Keratinocyte (primary cell): ENCODE measurements at regions not wholly inside any gene's neighbourhood (a gene's known extent, or its start where the extent isn't known, plus 50 kb on each side); places are given as distances from the start of the nearest gene placed in this dataset.
"Not testable (repeated sequence)": the region's sequence is repeated elsewhere in the genome, so short reads cannot be mapped to it uniquely, and the experiment has no call there.

Source experiments
- DNase-seq: peaks from one replicate; pipeline ENCODE4 v3.0.0-alpha.2; 2011; ENCODE audit warnings: low read depth, missing footprints, low spot score
- FAIRE-seq: peaks from 2 replicates; lab custom pipeline; 2011; peaks lifted over from hg19 to GRCh38; lab: Jason Lieb, UNC
- H2AFZ ChIP-seq: 2 replicates; pipeline ENCODE4 v1.6.0; 2012; ENCODE audit warnings: low read length, control low read depth, inconsistent platforms; ENCODE audit not compliant: control insufficient read depth
- H3K27ac ChIP-seq: 2 replicates; pipeline ENCODE4 v1.5.1; 2011; ENCODE audit warnings: low read length; ENCODE audit not compliant: control insufficient read depth, insufficient read depth
- H3K27me3 ChIP-seq: 3 replicates; pipeline ENCODE4 v1.6.0; 2011; ENCODE audit warnings: low read length; ENCODE audit not compliant: control insufficient read depth, insufficient read depth; ENCODE audit errors: extremely low read depth
- H3K36me3 ChIP-seq, 2 experiments: 2 replicates in 1 of 2; 3 replicates in 1 of 2; pipeline ENCODE4 v1.5.1; 2011; ENCODE audit warnings: low read length in 2 of 2, mild to moderate bottlenecking in 1 of 2; ENCODE audit not compliant: control insufficient read depth in 2 of 2, insufficient read depth in 2 of 2; ENCODE audit errors: extremely low read depth in 1 of 2
- H3K4me1 ChIP-seq: 3 replicates; pipeline ENCODE4 v1.5.1; 2011; ENCODE audit warnings: low read length; ENCODE audit not compliant: control insufficient read depth, insufficient read depth; ENCODE audit errors: extremely low read depth
- H3K4me2 ChIP-seq: 3 replicates; pipeline ENCODE4 v1.6.0; 2011; ENCODE audit warnings: low read depth, low read length; ENCODE audit not compliant: control insufficient read depth, insufficient read depth; ENCODE audit errors: extremely low read depth
- H3K4me3 ChIP-seq, 3 experiments: fragments of 200-600 bp in 1 of 3; sonication (generic) in 1 of 3; 2 replicates in 2 of 3; 3 replicates in 1 of 3; pipeline ENCODE4 v1.5.1; 2011 to 2016; ENCODE audit warnings: low read length in 3 of 3, mild to moderate bottlenecking in 3 of 3, control low read depth in 2 of 3, inconsistent platforms in 1 of 3, low read depth in 1 of 3, mixed read lengths in 1 of 3, mixed run types in 1 of 3, moderate library complexity in 1 of 3; ENCODE audit not compliant: control insufficient read depth in 2 of 3, insufficient read depth in 2 of 3; ENCODE audit errors: extremely low read depth in 1 of 3
- H3K79me2 ChIP-seq: 2 replicates; pipeline ENCODE4 v1.6.0; 2012; ENCODE audit warnings: low read length; ENCODE audit not compliant: control insufficient read depth, insufficient read depth
- H3K9ac ChIP-seq: 3 replicates; pipeline ENCODE4 v1.6.0; 2011; ENCODE audit warnings: low read length; ENCODE audit not compliant: control insufficient read depth, insufficient read depth; ENCODE audit errors: extremely low read depth
- H3K9me1 ChIP-seq: 3 replicates; pipeline ENCODE4 v1.6.0; 2011; ENCODE audit warnings: low read length; ENCODE audit not compliant: control insufficient read depth, insufficient read depth; ENCODE audit errors: extremely low read depth
- H3K9me3 ChIP-seq: 2 replicates; pipeline ENCODE4 v1.5.1; 2012; ENCODE audit warnings: low read depth, low read length; ENCODE audit not compliant: control insufficient read depth
- H4K20me1 ChIP-seq: 3 replicates; pipeline ENCODE4 v1.6.0; 2011; ENCODE audit warnings: low read length; ENCODE audit not compliant: control insufficient read depth, insufficient read depth; ENCODE audit errors: extremely low read depth
- EZH2 ChIP-seq: IDR thresholded peaks from one replicate; pipeline ENCODE4 v1.6.1; 2012; ENCODE audit warnings: inconsistent platforms, mild to moderate bottlenecking, low read length, moderate library complexity
- dilution Hi-C: fragments of 300-500 bp; cut with MboI; formaldehyde crosslinking; loops from one replicate; pipeline ENCODE4 v1.7.0; 2020; ENCODE audit warnings: low sequenced_read_pairs; ENCODE audit not compliant: extremely low pct_ligation_motif_present
- TF ChIP-seq, protein P1 (sequence below), 3 experiments: IDR thresholded peaks in 1 of 3; conservative IDR thresholded peaks in 1 of 3; optimal IDR thresholded peaks in 1 of 3; 2 replicates in 2 of 3; 3 replicates in 1 of 3; pipeline versions ENCODE3 to v1.5.1; 2011; ENCODE audit warnings: low read length in 3 of 3, mild to moderate bottlenecking in 3 of 3, moderate library complexity in 2 of 3, control low read depth in 1 of 3, inconsistent platforms in 1 of 3; ENCODE audit not compliant: insufficient read depth in 2 of 3; ENCODE audit errors: extremely low read depth in 1 of 3

- Histone ChIP-seq H2AFZ (no peak overlapping the region), H3K27me3 (no peaks in the 10 kb centered on the region), H3K9me1 (no peaks in the 10 kb centered on the region), H4K20me1 (no peaks in the 10 kb centered on the region), H3K4me1 (no peaks in the 10 kb centered on the region), H3K79me2 (no peaks in the 10 kb centered on the region), H3K27ac (no peak overlapping the region), H3K36me3 (no peaks in the 10 kb centered on the region), H3K9me3 (no peaks in the 10 kb centered on the region), H3K4me2 (no peak overlapping the region), H3K4me3 (no peak overlapping the region), H3K9ac (no peak overlapping the region)
- dilution Hi-C loops = no loop called here
- no peak for FAIRE-seq
- DNase-seq = no peak
- TF ChIP-seq EZH2 = no peak
- TF ChIP-seq, protein P1, sequence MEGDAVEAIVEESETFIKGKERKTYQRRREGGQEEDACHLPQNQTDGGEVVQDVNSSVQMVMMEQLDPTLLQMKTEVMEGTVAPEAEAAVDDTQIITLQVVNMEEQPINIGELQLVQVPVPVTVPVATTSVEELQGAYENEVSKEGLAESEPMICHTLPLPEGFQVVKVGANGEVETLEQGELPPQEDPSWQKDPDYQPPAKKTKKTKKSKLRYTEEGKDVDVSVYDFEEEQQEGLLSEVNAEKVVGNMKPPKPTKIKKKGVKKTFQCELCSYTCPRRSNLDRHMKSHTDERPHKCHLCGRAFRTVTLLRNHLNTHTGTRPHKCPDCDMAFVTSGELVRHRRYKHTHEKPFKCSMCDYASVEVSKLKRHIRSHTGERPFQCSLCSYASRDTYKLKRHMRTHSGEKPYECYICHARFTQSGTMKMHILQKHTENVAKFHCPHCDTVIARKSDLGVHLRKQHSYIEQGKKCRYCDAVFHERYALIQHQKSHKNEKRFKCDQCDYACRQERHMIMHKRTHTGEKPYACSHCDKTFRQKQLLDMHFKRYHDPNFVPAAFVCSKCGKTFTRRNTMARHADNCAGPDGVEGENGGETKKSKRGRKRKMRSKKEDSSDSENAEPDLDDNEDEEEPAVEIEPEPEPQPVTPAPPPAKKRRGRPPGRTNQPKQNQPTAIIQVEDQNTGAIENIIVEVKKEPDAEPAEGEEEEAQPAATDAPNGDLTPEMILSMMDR (optimal IDR thresholded peaks at IDR 0.05 in 1 of 3, IDR thresholded peaks at IDR 0.05 in 1 of 3, conservative IDR thresholded peaks at IDR 0.05 in 1 of 3; ENCODE audit: extremely low read depth in 1 of 3, insufficient read depth in 2 of 3, low read length in 3 of 3) = no peak
Measured at GRCh38 chr5:10880934-10881333, 119.9 kb upstream of the DAP start.

DNA sequence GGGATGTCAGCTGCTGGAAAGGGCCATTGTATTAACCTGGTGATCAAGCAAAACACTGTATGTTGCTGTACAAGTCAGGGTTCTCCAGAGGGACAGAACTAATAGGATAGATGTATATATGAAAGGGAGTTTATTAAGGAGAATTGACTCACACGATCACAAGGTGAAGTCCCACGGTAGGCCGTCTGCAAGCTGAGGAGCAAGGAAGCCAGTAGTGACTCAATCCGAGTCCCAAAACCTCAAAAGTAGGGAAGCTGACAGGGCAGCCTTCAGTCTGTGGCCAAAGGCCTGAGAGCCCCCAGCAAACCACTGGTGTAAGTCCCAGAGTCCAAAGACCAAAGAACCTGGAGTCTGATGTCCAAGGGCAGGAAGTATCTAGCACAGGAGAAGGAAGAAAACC, 116.0 kb upstream of the DAP start:
- H3K79me2 ChIP-seq, H3K4me2 ChIP-seq, H3K4me3 ChIP-seq, H2AFZ ChIP-seq, H3K27me3 ChIP-seq, H4K20me1 ChIP-seq, H3K9me3 ChIP-seq, FAIRE-seq, H3K9ac ChIP-seq, H3K36me3 ChIP-seq, dilution Hi-C loops, DNase-seq, H3K4me1 ChIP-seq, H3K9me1 ChIP-seq, H3K27ac ChIP-seq: not testable (repeated sequence)

GRCh38 chr5:10876006-10876744, 115.1 kb upstream of the DAP start:
- H2AFZ ChIP-seq = no peak overlapping the region
- DNase-seq = no peak
- TF ChIP-seq, protein P1 (optimal IDR thresholded peaks at IDR 0.05 in 1 of 3, IDR thresholded peaks at IDR 0.05 in 1 of 3, conservative IDR thresholded peaks at IDR 0.05 in 1 of 3; ENCODE audit: extremely low read depth in 1 of 3, insufficient read depth in 2 of 3, low read length in 3 of 3) = no peak
- TF ChIP-seq EZH2 = no peak
- no peaks in the 10 kb centered on the region for H3K9me3 ChIP-seq
- no peaks in the 10 kb centered on the region for H4K20me1 ChIP-seq
- dilution Hi-C loops = no loop called here
- H3K36me3 ChIP-seq = no peaks in the 10 kb centered on the region
- H3K4me1 ChIP-seq = no peaks in the 10 kb centered on the region
- H3K9me1 ChIP-seq = no peaks in the 10 kb centered on the region
- no peak overlapping the region for H3K9ac ChIP-seq
- no peaks in the 10 kb centered on the region for H3K27me3 ChIP-seq
- H3K27ac ChIP-seq = no peak overlapping the region
- H3K4me2 ChIP-seq = no peak overlapping the region
- H3K4me3 ChIP-seq = no peak overlapping the region
- FAIRE-seq = no peak
- no peaks in the 10 kb centered on the region for H3K79me2 ChIP-seq
